HG03460 (cell line): ENCODE measurements at regions not wholly inside any gene's neighbourhood (a gene's known extent, or its start where the extent isn't known, plus 50 kb on each side); places are given as distances from the start of the nearest gene placed in this dataset.
"Not testable (repeated sequence)": the region's sequence is repeated elsewhere in the genome, so short reads cannot be mapped to it uniquely, and the experiment has no call there.

Source experiments
- ATAC-seq: cut with Tn5 transposase; IDR thresholded peaks from one replicate; pipeline ENCODE4 v1.9.1; 2021; ENCODE audit not compliant: unreplicated experiment

- ATAC-seq: no peak
These were observed 400.6 kb upstream of the CHST9 start for GRCh38 chr18:27585602-27586173.

GRCh38 chr18:27583466-27583865, 398.4 kb upstream of the CHST9 start:
- ATAC-seq: no peak

- no peak for ATAC-seq
These were observed 397.8 kb upstream of the CHST9 start for GRCh38 chr18:27582760-27583412.

GRCh38 chr18:27581296-27581904, 396.3 kb upstream of the CHST9 start:
- no peak for ATAC-seq

- no peak for ATAC-seq
These were observed 394.3 kb upstream of the CHST9 start for GRCh38 chr18:27579364-27579763.

- ATAC-seq: no peak
These were observed 392.6 kb upstream of the CHST9 start for GRCh38 chr18:27577752-27578151.

GRCh38 chr18:27577265-27577664, 392.2 kb upstream of the CHST9 start:
- ATAC-seq: no peak

GRCh38 chr18:27567434-27567833, 382.3 kb upstream of the CHST9 start:
- no peak for ATAC-seq

- no peak for ATAC-seq
These were observed 379.0 kb upstream of the CHST9 start for GRCh38 chr18:27564066-27564465.

- no peak for ATAC-seq
These were observed 373.5 kb upstream of the CHST9 start for GRCh38 chr18:27558388-27559155.

GRCh38 chr18:27556741-27557140, 371.6 kb upstream of the CHST9 start:
- ATAC-seq: no peak

- no peak for ATAC-seq
These were observed 364.4 kb upstream of the CHST9 start for GRCh38 chr18:27549335-27550039.

GRCh38 chr18:27546991-27547390, 361.9 kb upstream of the CHST9 start:
- ATAC-seq: no peak

GRCh38 chr18:27544206-27544605, 359.1 kb upstream of the CHST9 start:
- ATAC-seq: no peak

- ATAC-seq: no peak
These were observed 356.2 kb upstream of the CHST9 start for GRCh38 chr18:27541293-27541692.

GRCh38 chr18:27540111-27540510, 355.0 kb upstream of the CHST9 start:
- no peak for ATAC-seq

GRCh38 chr18:27528925-27529521, 343.9 kb upstream of the CHST9 start:
- no peak for ATAC-seq

- ATAC-seq: no peak
These were observed 342.7 kb upstream of the CHST9 start for GRCh38 chr18:27527856-27528255.

- ATAC-seq: no peak
These were observed 335.3 kb upstream of the CHST9 start for GRCh38 chr18:27520401-27520800.

GRCh38 chr18:27510036-27510633, 325.0 kb upstream of the CHST9 start:
- not testable (repeated sequence) for ATAC-seq
